ENCODE measurements at regions not wholly inside any gene's neighbourhood (a gene's known extent, or its start where the extent isn't known, plus 50 kb on each side); places are given as distances from the start of the nearest gene placed in this dataset.

DNA sequence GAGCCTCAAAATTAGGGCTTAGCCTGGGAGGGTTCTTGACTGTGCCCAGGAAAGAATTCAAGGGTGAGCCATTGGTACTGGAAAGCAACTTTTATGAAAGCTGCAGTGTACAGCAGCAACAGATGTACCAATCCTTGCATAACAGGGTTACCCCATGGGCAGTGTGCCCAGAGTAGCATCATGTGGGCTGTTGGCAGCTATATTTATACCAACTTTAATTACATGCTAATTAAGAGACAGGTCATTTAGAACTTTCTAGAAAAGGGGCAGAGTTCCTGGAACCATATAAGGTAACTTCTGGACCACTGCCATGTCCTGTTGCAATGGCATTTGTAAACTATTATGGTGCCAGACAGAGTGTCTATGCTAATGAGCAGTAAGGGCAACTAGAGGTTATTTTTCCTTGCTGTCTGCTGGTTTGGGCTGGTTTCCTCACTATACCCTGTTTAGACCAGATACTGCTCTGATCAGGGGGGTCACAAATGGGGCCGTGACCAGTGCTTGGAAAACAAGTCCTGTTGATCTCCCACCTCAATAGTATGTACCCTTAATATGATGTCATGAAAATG is 1120.5 kb upstream of the RAG2 start:
- H3K4me3 ChIP-seq (replicated peaks in 1 of 3; ENCODE audit: low read depth in 2 of 3, low read length in 3 of 3): no peak overlapping the region
- H3K79me2 ChIP-seq (ENCODE audit: insufficient read depth, low read length): no peaks in the 10 kb centered on the region
- no peaks in the 10 kb centered on the region for H3K36me3 ChIP-seq (replicated peaks in 1 of 2; ENCODE audit: control insufficient read depth in 1 of 2, insufficient read depth in 2 of 2, low read length in 2 of 2)
- peaks cover 0 to 2% (median 0%) of the 10 kb centered on the region in 7 donors for H3K9me3 Mint-ChIP-seq
- H3K27ac ChIP-seq (ENCODE audit: low read depth in 1 of 2, low read length in 2 of 2): no peak overlapping the region
- no peaks in the 10 kb centered on the region for H3K4me1 ChIP-seq (ENCODE audit: control insufficient read depth in 1 of 2, insufficient read depth in 2 of 2, low read length in 2 of 2)
- H3K27me3 ChIP-seq (ENCODE audit: control insufficient read depth in 2 of 2, insufficient read depth in 2 of 2, low read length in 2 of 2): no peaks in the 10 kb centered on the region
- intact Hi-C loops (cut with micrococcal nuclease): no loop called here
- TF ChIP-seq, protein P1, sequence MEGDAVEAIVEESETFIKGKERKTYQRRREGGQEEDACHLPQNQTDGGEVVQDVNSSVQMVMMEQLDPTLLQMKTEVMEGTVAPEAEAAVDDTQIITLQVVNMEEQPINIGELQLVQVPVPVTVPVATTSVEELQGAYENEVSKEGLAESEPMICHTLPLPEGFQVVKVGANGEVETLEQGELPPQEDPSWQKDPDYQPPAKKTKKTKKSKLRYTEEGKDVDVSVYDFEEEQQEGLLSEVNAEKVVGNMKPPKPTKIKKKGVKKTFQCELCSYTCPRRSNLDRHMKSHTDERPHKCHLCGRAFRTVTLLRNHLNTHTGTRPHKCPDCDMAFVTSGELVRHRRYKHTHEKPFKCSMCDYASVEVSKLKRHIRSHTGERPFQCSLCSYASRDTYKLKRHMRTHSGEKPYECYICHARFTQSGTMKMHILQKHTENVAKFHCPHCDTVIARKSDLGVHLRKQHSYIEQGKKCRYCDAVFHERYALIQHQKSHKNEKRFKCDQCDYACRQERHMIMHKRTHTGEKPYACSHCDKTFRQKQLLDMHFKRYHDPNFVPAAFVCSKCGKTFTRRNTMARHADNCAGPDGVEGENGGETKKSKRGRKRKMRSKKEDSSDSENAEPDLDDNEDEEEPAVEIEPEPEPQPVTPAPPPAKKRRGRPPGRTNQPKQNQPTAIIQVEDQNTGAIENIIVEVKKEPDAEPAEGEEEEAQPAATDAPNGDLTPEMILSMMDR (IDR thresholded peaks at IDR 0.05): no peak
- no peaks in the 10 kb centered on the region for H3K9me3 ChIP-seq (replicated peaks in 1 of 2; ENCODE audit: control insufficient read depth in 1 of 2, insufficient read depth in 1 of 2, low read length in 2 of 2)
- no peak overlapping the region for H3K4me3 Mint-ChIP-seq
- no CpG with 5 or more reads among the region's 1 CpG for WGBS (ENCODE audit: insufficient coverage)
- H3K4me1 Mint-ChIP-seq: no peaks in the 10 kb centered on the region
- H3K4me2 ChIP-seq (replicated peaks; ENCODE audit: extremely low read depth, low read length, poor library complexity, severe bottlenecking): no peak overlapping the region
- H3K36me3 Mint-ChIP-seq: no peaks in the 10 kb centered on the region
- H3K27ac Mint-ChIP-seq: peak overlapping the region in 1 of 7 donors; percentile 82
- H3K9ac ChIP-seq (ENCODE audit: insufficient read depth, low read length, poor library complexity, severe bottlenecking): no peak overlapping the region
- H4K20me1 ChIP-seq (ENCODE audit: insufficient read depth, low read length): no peaks in the 10 kb centered on the region
- no peak for DNase-seq
- H2AFZ ChIP-seq (ENCODE audit: insufficient read depth, low read depth, low read length, poor library complexity, severe bottlenecking): no peak overlapping the region
- no peaks in the 10 kb centered on the region for H3K27me3 Mint-ChIP-seq (ENCODE audit: low read depth in 3 of 3)

DNA sequence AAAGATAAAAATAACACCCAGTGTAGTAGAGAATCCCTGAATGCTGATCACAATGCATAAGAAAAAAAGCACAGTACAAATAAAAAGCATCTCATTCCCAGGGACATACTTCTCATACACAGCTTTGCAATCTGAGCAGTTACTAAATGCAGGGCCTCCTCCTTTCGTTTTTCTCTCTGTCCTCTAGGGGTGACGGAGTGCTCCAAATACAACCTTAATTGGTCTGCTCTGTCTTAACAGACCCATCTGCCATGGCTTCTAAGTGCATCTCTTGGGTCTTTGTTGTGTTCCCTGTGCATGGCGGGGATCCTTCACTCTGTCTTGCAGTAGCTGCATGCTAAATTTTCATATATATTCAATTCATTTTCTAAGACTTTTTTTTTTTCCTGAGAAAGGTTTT is 1114.2 kb upstream of the RAG2 start:
- Histone ChIP-seq H3K9ac (ENCODE audit: insufficient read depth, low read length, poor library complexity, severe bottlenecking) (no peak overlapping the region), H3K4me3 (replicated peaks in 1 of 3; ENCODE audit: low read depth in 2 of 3, low read length in 3 of 3) (no peak overlapping the region), H3K36me3 (replicated peaks in 1 of 2; ENCODE audit: control insufficient read depth in 1 of 2, insufficient read depth in 2 of 2, low read length in 2 of 2) (no peaks in the 10 kb centered on the region), H2AFZ (ENCODE audit: insufficient read depth, low read depth, low read length, poor library complexity, severe bottlenecking) (no peak overlapping the region), H3K4me2 (replicated peaks; ENCODE audit: extremely low read depth, low read length, poor library complexity, severe bottlenecking) (no peak overlapping the region), H3K27ac (ENCODE audit: low read depth in 1 of 2, low read length in 2 of 2) (no peak overlapping the region), H4K20me1 (ENCODE audit: insufficient read depth, low read length) (no peaks in the 10 kb centered on the region), H3K4me1 (ENCODE audit: control insufficient read depth in 1 of 2, insufficient read depth in 2 of 2, low read length in 2 of 2) (no peaks in the 10 kb centered on the region), H3K27me3 (ENCODE audit: control insufficient read depth in 2 of 2, insufficient read depth in 2 of 2, low read length in 2 of 2) (no peaks in the 10 kb centered on the region), H3K79me2 (ENCODE audit: insufficient read depth, low read length) (no peaks in the 10 kb centered on the region), H3K9me3 (replicated peaks in 1 of 2; ENCODE audit: control insufficient read depth in 1 of 2, insufficient read depth in 1 of 2, low read length in 2 of 2) (no peaks in the 10 kb centered on the region)
- 91% methylated on average over 2 of the region's 3 CpGs for WGBS (ENCODE audit: insufficient coverage)
- Mint-ChIP-seq H3K9me3 (peaks cover 0 to 2% (median 0%) of the 10 kb centered on the region in 7 donors), H3K4me1 (no peaks in the 10 kb centered on the region), H3K27me3 (ENCODE audit: low read depth in 3 of 3) (no peaks in the 10 kb centered on the region), H3K36me3 (no peaks in the 10 kb centered on the region), H3K4me3 (no peak overlapping the region), H3K27ac (no peak overlapping the region)
- intact Hi-C loops (cut with micrococcal nuclease): no loop called here
- no peak for DNase-seq
- TF ChIP-seq, protein P1 (IDR thresholded peaks at IDR 0.05): no peak
